H9 (cell line): ENCODE measurements at regions not wholly inside any gene's neighbourhood (a gene's known extent, or its start where the extent isn't known, plus 50 kb on each side); places are given as distances from the start of the nearest gene placed in this dataset.

ENCODE experiments used
- DNase-seq: peaks from one replicate; pipeline ENCODE4 v3.0.0-alpha.2; 2017
- H2AFZ ChIP-seq: one replicate; pipeline ENCODE4 v1.6.1; 2013; ENCODE audit warnings: mild to moderate bottlenecking, low read length, control low read depth, moderate library complexity
- H2AK5ac ChIP-seq: 2 replicates; pipeline ENCODE4 v1.6.1; 2013; ENCODE audit warnings: low read length, control low read depth, mixed read lengths; ENCODE audit not compliant: insufficient read length
- H2BK120ac ChIP-seq: one replicate; pipeline ENCODE4 v1.6.1; 2013; ENCODE audit warnings: low read depth, mild to moderate bottlenecking, low read length, control low read depth, inconsistent platforms; ENCODE audit not compliant: poor library complexity, severe bottlenecking
- H2BK12ac ChIP-seq: 2 replicates; pipeline ENCODE4 v1.6.1; 2013; ENCODE audit warnings: low read length, control low read depth, mixed read lengths, low read depth; ENCODE audit not compliant: insufficient read length
- H2BK15ac ChIP-seq: 2 replicates; pipeline ENCODE4 v1.6.1; 2013; ENCODE audit warnings: low read depth, low read length, control low read depth
- H2BK20ac ChIP-seq: one replicate; pipeline ENCODE4 v1.6.1; 2013; ENCODE audit warnings: low read depth, mild to moderate bottlenecking, low read length, control low read depth, inconsistent platforms; ENCODE audit not compliant: poor library complexity, severe bottlenecking
- H2BK5ac ChIP-seq: 2 replicates; pipeline ENCODE4 v1.6.1; 2013; ENCODE audit warnings: low read length, control low read depth, mixed read lengths; ENCODE audit not compliant: insufficient read length
- H3K14ac ChIP-seq: 2 replicates; pipeline ENCODE4 v1.6.1; 2013; ENCODE audit warnings: low read length, control low read depth; ENCODE audit not compliant: insufficient read depth
- H3K18ac ChIP-seq: 2 replicates; pipeline ENCODE4 v1.6.1; 2013; ENCODE audit warnings: low read depth, mild to moderate bottlenecking, mixed read lengths, low read length, control low read depth; ENCODE audit not compliant: insufficient read length
- H3K23ac ChIP-seq: 2 replicates; pipeline ENCODE4 v1.6.1; 2013; ENCODE audit warnings: low read length, control low read depth, mixed read lengths, low read depth; ENCODE audit not compliant: insufficient read length
- H3K23me2 ChIP-seq: 2 replicates; pipeline ENCODE4 v1.6.1; 2013; ENCODE audit warnings: low read depth, mild to moderate bottlenecking, mixed read lengths, low read length, control low read depth; ENCODE audit not compliant: insufficient read length, poor library complexity, severe bottlenecking
- H3K27ac ChIP-seq: 2 replicates; pipeline ENCODE4 v1.5.1; 2013; ENCODE audit warnings: low read length, control low read depth, mixed read lengths, low read depth; ENCODE audit not compliant: insufficient read length
- H3K27me3 ChIP-seq: 2 replicates; pipeline ENCODE4 v1.6.1; 2013; ENCODE audit warnings: low read length, control low read depth, inconsistent platforms; ENCODE audit not compliant: insufficient read depth
- H3K4ac ChIP-seq: 2 replicates; pipeline ENCODE4 v1.6.1; 2013; ENCODE audit warnings: low read depth, mild to moderate bottlenecking, control low read depth, inconsistent platforms, low read length, moderate library complexity
- H3K4me1 ChIP-seq: 2 replicates; pipeline ENCODE4 v1.6.1; 2013; ENCODE audit warnings: low read length, control low read depth, inconsistent platforms; ENCODE audit not compliant: insufficient read depth
- H3K4me2 ChIP-seq: 2 replicates; pipeline ENCODE4 v1.6.1; 2013; ENCODE audit warnings: low read length, control low read depth, mixed read lengths; ENCODE audit not compliant: insufficient read length, insufficient read depth
- H3K56ac ChIP-seq: 2 replicates; pipeline ENCODE4 v1.6.1; 2013; ENCODE audit warnings: low read depth, mild to moderate bottlenecking, mixed read lengths, low read length, control low read depth; ENCODE audit not compliant: insufficient read length
- H3K79me1 ChIP-seq: 2 replicates; pipeline ENCODE4 v1.6.1; 2013; ENCODE audit warnings: low read depth, mild to moderate bottlenecking, moderate library complexity, low read length, control low read depth, inconsistent platforms; ENCODE audit not compliant: insufficient read depth, poor library complexity, severe bottlenecking
- H3K79me2 ChIP-seq: 2 replicates; pipeline ENCODE4 v1.6.1; 2013; ENCODE audit warnings: low read length, control low read depth, inconsistent platforms; ENCODE audit not compliant: insufficient read depth
- H3K9ac ChIP-seq: 2 replicates; pipeline ENCODE4 v1.6.1; 2013; ENCODE audit warnings: low read length, control low read depth, mixed read lengths; ENCODE audit not compliant: insufficient read length; ENCODE audit errors: extremely low read depth
- H3K9me3 ChIP-seq: one replicate; pipeline ENCODE4 v1.6.1; 2013; ENCODE audit warnings: low read depth, low read length, inconsistent platforms; ENCODE audit not compliant: control insufficient read depth
- H3T11ph ChIP-seq: one replicate; pipeline ENCODE4 v1.6.1; 2013; ENCODE audit warnings: mild to moderate bottlenecking, low read length, control low read depth, inconsistent platforms
- H4K20me1 ChIP-seq: one replicate; pipeline ENCODE4 v1.6.1; 2013; ENCODE audit not compliant: control insufficient read depth, insufficient read length, insufficient read depth
- H4K5ac ChIP-seq: 2 replicates; pipeline ENCODE4 v1.6.1; 2013; ENCODE audit warnings: low read depth, mild to moderate bottlenecking, mixed read lengths, low read length, control low read depth; ENCODE audit not compliant: insufficient read length
- H4K8ac ChIP-seq: replicated peaks from 2 replicates; pipeline ENCODE4 v1.6.1; 2013; ENCODE audit warnings: low read length, control low read depth, mixed read lengths, low read depth; ENCODE audit not compliant: insufficient read length
- H4K91ac ChIP-seq: 2 replicates; pipeline ENCODE4 v1.6.1; 2013; ENCODE audit warnings: low read depth, mild to moderate bottlenecking, moderate library complexity, mixed read lengths, low read length, control low read depth; ENCODE audit not compliant: insufficient read length
- H3K27ac Mint-ChIP-seq, 3 experiments: 2 replicates in 2 of 3; 3 replicates in 1 of 3; pipeline ENCODE4 v1.8.0; 2020 to 2021; ENCODE audit warnings: mixed read lengths in 3 of 3, mild to moderate bottlenecking in 1 of 3, moderate library complexity in 1 of 3
- H3K27me3 Mint-ChIP-seq: 2 replicates; pipeline ENCODE4 v1.8.0; 2021; ENCODE audit warnings: low read depth, mild to moderate bottlenecking, moderate library complexity, mixed read lengths
- H3K36me3 Mint-ChIP-seq, 3 experiments: 2 replicates in 2 of 3; 3 replicates in 1 of 3; pipeline ENCODE4 v1.8.0; 2020 to 2021; ENCODE audit warnings: low read depth in 3 of 3, mixed read lengths in 3 of 3; ENCODE audit not compliant: insufficient read depth in 1 of 3
- H3K4me1 Mint-ChIP-seq, 2 experiments: 2 replicates each; pipeline ENCODE4 v1.8.0; 2020; ENCODE audit warnings: mixed read lengths in 2 of 2
- H3K4me3 Mint-ChIP-seq, 2 experiments: 2 replicates in 1 of 2; 3 replicates in 1 of 2; pipeline ENCODE4 v1.8.0; 2020 to 2021; ENCODE audit warnings: mild to moderate bottlenecking in 2 of 2, mixed read lengths in 2 of 2, moderate library complexity in 1 of 2
- H3K9me3 Mint-ChIP-seq, 2 experiments: 2 replicates in 1 of 2; 3 replicates in 1 of 2; pipeline ENCODE4 v1.8.0; 2020; ENCODE audit warnings: mild to moderate bottlenecking in 2 of 2, mixed read lengths in 2 of 2, moderate library complexity in 1 of 2
- WGBS: extraction: QIAGEN DNeasy Blood & Tissue Kit; methylation state at CpG from one replicate; pipeline ENCODE4 v1.1.7; 2013; ENCODE audit warnings: missing lambda C conversion rate, low lambda C conversion rate, mixed read lengths; ENCODE audit not compliant: insufficient read length; ENCODE audit errors: extremely low coverage; 5-methylcytosine and 5-hydroxymethylcytosine counted together
- TF ChIP-seq, protein P1 (sequence below): fragments of 200-600 bp; sonication (generic); conservative IDR thresholded peaks from 3 replicates; pipeline ENCODE4 v1.8.0; 2021; ENCODE audit warnings: antibody characterized with exemption, mild to moderate bottlenecking

DNA sequence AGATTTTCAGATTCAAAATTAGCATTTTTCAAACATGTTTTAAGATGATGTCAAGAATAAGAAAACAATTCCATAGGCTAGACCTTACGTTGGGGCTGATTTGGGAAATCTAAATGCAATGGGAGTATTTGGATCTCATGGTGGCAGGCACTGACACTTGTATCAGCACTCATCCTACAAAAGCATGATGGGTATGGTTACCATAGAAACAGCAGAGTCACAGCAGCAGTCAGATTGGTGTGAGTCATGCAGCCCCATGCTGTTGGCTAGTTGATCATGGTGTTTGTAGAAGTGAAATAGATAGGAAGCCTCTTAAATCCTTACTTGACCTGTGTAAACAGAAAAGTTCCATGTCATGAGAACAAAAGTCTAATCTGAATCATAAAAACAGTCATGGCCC is 1637.3 kb upstream of the PABPC4L start:
- H2BK5ac ChIP-seq, result no peak overlapping the region
- WGBS, result no CpG with 5 or more reads among the region's 1 CpG
- Mint-ChIP-seq H3K9me3 (no peaks in the 10 kb centered on the region), H3K4me3 (no peak overlapping the region), H3K4me1 (peaks cover 0 to 9% of the 10 kb centered on the region in 2 experiments; a peak in 3 of 4 replicates), H3K36me3 (no peaks in the 10 kb centered on the region), H3K27ac (no peak overlapping the region; a peak in 1 of 7 replicates), H3K27me3 (no peaks in the 10 kb centered on the region)
- H3K23me2 ChIP-seq, result no peaks in the 10 kb centered on the region
- no peaks in the 10 kb centered on the region for H4K20me1 ChIP-seq
- H4K8ac ChIP-seq, result no peak overlapping the region
- no peak overlapping the region for H3K18ac ChIP-seq
- no peaks in the 10 kb centered on the region for H3K4me1 ChIP-seq
- H3K4ac ChIP-seq, result no peak overlapping the region
- H3T11ph ChIP-seq, result no peak overlapping the region
- TF ChIP-seq, protein P1, sequence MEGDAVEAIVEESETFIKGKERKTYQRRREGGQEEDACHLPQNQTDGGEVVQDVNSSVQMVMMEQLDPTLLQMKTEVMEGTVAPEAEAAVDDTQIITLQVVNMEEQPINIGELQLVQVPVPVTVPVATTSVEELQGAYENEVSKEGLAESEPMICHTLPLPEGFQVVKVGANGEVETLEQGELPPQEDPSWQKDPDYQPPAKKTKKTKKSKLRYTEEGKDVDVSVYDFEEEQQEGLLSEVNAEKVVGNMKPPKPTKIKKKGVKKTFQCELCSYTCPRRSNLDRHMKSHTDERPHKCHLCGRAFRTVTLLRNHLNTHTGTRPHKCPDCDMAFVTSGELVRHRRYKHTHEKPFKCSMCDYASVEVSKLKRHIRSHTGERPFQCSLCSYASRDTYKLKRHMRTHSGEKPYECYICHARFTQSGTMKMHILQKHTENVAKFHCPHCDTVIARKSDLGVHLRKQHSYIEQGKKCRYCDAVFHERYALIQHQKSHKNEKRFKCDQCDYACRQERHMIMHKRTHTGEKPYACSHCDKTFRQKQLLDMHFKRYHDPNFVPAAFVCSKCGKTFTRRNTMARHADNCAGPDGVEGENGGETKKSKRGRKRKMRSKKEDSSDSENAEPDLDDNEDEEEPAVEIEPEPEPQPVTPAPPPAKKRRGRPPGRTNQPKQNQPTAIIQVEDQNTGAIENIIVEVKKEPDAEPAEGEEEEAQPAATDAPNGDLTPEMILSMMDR, result no peak
- H3K79me1 ChIP-seq, result no peaks in the 10 kb centered on the region
- no peaks in the 10 kb centered on the region for H3K79me2 ChIP-seq
- no peak overlapping the region for H2AK5ac ChIP-seq
- H2BK20ac ChIP-seq, result no peak overlapping the region
- no peak overlapping the region for H3K14ac ChIP-seq
- H2BK120ac ChIP-seq, result no peak overlapping the region
- no peak overlapping the region for H4K91ac ChIP-seq
- H2BK12ac ChIP-seq, result no peak overlapping the region
- no peak overlapping the region for H3K4me2 ChIP-seq
- no peaks in the 10 kb centered on the region for H3K9me3 ChIP-seq
- H4K5ac ChIP-seq, result no peak overlapping the region
- H2AFZ ChIP-seq, result no peak overlapping the region
- H3K27ac ChIP-seq, result no peak overlapping the region
- peak; percentile 55 for DNase-seq
- H3K23ac ChIP-seq, result no peak overlapping the region
- H3K9ac ChIP-seq, result no peak overlapping the region
- H2BK15ac ChIP-seq, result no peak overlapping the region
- H3K27me3 ChIP-seq, result no peaks in the 10 kb centered on the region
- H3K56ac ChIP-seq, result no peak overlapping the region
